IPS-18c (cell line): ENCODE measurements at regions not wholly inside any gene's neighbourhood (a gene's known extent, or its start where the extent isn't known, plus 50 kb on each side); places are given as distances from the start of the nearest gene placed in this dataset.
"Not testable (repeated sequence)": the region's sequence is repeated elsewhere in the genome, so short reads cannot be mapped to it uniquely, and the experiment has no call there.

Source experiments
- H3K4me3 ChIP-seq: 2 replicates; pipeline ENCODE4 v1.7.0; 2013; ENCODE audit warnings: low read depth, mild to moderate bottlenecking, low read length, moderate library complexity; ENCODE audit not compliant: insufficient read depth
- H3K9me3 ChIP-seq: one replicate; pipeline ENCODE4 v1.6.1; 2013; ENCODE audit warnings: mild to moderate bottlenecking, low read length, moderate library complexity; ENCODE audit not compliant: control insufficient read depth, insufficient read depth

DNA sequence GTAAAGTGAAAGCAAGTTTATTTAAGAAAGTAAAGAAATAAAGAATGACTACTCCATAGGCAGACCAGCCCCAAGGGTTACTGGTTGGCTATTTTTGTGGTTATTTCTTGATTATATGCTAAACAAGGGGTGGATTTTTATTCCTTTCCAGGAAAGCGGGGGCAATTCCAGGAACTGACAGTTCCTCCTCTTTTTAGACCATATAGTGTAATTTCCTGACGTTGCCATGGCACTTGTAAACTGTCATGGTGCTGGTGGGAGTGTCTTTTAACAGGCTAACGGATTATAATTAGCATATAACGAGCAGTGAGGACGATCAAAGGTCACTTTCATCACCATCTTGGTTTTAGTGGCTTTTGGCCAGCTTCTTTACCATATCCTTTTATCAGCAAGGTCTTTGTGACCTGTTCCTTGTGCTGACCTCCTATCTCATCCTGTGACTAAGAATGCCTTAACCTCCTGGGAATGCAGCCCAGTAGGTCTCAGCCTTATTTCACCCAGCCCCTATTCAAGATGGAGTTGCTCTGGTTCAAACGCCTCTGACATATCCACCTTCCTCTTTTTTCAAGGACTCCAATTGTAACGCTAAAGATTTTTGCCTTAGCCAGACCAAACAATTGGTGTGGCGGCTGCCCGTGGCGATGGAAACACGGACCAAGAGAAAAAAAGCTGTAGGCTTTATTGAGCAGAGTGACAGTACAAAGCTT lies 103.8 kb downstream of the FAM72B start:
- not testable (repeated sequence) for H3K9me3 ChIP-seq, H3K4me3 ChIP-seq

DNA sequence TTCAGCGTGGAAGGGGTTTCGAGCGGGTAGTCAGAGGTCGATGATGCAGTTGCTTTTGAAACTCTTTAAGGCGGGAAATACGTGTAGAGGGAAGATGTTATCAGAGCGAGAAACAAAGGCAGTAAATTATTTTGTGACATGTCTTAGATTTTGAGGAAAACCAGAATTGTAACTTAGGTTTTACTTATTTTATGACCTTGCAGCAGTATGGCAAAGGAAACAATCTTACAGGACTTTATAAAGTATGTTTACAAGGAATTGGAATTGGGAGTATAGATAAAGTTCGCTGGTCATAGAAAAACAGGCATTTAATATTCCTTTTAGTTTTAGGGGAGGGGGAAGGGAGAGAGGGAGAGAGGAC lies 103.3 kb downstream of the FAM72B start:
- H3K4me3 ChIP-seq, H3K9me3 ChIP-seq: not testable (repeated sequence)

DNA sequence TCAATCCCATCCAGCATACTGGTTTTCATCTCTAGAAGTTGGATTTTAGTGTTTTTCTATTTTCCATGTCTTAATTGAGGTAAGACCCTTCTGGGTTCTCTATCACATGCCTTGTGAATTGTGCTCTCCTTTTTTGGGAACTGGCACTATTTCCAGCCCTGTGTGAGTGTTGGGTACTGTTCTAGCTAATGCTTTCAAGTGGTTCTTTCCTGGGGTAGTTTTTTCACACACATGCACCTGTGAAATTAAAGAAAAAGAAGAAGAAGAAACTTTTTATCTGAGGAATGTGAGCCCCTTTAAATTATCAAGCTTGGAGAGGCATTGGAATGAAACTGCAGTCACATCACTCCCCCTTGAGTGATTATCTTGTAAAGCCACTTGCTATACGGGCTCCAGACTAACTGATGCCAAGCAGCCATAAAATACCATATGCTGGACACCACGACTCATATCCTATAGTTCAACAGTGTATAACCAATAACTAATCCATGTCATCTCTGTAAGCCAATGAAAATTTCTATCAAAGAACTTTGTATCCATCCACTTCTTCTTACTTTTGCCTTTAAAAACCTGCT lies 102.4 kb downstream of the FAM72B start:
- not testable (repeated sequence) for H3K4me3 ChIP-seq, H3K9me3 ChIP-seq

DNA sequence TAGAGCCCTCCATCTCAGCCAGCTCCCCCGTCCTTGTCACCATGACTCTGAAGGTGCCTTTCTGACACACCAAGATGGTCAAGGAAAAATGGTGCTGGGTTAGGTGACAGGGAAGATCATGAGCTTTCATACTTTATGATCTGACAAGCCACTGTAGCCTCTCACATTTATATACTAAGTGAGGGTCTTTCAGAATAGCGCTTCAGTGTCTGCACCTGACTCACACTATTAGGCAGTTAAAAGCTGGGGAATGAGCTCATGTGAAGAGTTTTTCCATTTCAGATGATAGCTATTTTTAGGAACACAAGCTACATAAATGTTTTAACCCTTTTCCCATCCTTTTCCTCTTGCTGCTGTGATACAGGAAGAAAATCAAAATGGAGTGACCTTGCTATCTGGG lies 101.1 kb downstream of the FAM72B start:
- H3K9me3 ChIP-seq, result not testable (repeated sequence)

DNA sequence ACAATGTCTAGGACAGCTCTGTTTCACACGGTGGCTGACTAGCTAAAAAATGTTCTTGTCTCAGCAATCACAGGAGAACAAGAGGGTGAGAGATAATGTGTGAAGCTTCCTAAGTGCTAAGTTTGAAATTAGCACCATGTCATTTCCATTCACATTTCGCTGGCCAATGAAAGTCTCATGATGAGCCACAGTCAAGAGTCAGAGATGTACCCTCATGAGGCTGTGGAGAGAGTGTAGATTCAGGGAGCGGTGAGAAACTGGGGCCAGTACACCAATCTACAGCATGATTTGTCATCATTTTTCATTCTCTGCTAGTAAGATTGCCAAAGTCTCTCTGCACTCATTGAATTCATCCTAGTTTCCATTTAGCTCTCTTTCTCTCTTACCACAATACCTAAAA lies 97.9 kb downstream of the FAM72B start:
- H3K9me3 ChIP-seq, H3K4me3 ChIP-seq: not testable (repeated sequence)

More for the DNA sequence above, 101.1 kb downstream of the FAM72B start:
- not testable (repeated sequence) for H3K4me3 ChIP-seq

DNA sequence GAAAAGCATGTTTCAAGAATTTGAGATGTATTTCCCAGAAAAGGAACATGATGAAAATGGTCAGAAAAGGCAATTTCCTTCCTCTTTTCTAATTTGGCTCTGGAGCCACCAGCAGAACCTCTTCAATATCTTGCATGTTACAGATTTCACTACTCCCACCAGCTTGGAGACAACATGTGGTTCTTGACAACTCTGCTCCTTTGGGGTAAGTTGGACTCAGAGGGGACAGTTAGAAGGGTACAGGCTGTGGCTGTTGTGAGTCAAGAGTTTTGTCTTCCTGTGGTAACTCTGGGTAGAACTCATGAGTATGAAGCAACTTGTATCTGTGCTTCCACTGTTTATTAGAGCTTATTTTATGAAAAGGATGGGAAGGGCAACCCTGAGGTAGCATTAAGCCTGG lies 96.9 kb downstream of the FAM72B start:
- not testable (repeated sequence) for H3K9me3 ChIP-seq, H3K4me3 ChIP-seq

DNA sequence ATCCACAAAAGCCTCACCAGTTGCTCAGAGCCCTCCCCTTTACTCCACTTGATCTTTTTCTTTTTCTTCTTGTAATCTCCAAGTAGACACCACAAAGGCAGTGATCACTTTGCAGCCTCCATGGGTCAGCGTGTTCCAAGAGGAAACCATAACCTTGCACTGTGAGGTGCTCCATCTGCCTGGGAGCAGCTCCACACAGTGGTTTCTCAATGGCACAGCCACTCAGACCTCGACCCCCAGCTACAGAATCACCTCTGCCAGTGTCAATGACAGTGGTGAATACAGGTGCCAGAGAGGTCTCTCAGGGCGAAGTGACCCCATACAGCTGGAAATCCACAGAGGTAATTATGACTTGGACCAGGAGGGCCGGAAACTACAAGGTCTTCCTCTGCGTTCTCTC lies 95.6 kb downstream of the FAM72B start:
- H3K4me3 ChIP-seq, H3K9me3 ChIP-seq: not testable (repeated sequence)

DNA sequence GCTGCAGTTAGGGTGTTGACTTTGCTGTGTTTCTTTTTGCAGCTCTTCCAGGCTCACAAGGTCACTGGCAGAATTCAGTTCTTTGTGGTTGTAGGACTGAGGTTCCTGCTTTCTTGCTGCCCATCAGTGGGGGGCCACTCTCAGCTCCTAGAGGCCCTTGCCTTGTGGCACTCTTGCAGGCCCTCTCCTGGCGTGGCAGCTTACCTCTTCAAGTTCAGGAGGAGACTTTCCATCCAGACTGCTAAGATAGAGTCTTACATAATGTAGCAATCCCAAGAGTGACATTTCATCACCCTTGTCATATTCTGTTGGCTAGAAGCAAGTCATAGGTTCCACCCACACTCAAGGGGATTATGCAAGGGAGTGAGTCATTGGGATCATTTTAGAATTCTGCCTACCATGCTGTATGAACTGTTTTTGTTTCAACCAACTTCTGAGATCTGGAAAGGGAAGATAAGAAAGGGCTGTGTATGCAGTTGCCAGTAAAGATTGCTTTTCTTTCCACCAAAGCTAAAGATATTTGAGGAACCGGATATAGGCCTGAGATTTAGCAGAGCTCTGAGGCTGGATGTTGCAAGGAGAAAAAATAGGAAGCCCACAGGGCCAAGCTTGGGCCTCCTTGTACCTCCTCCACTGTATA lies 91.7 kb downstream of the FAM72B start:
- H3K9me3 ChIP-seq, H3K4me3 ChIP-seq: not testable (repeated sequence)

DNA sequence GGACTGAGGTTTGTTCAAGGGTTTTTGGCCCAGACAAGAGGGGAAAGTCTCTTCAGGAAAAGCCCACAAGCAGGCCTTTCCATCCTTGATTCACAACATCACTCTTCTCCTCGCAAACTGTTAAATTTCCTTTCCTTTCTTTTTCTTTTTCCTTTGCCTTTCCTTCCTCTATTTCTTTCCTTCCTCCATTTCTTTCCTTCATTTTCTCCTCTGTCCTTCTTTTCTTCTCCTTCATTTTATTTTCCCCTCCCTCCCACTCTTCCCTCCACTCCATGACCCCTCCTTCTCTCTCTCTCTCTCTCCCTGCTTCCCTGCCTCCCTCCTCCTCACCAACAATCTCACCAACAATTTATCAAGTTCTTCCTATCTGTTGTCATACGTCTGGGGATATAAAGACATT lies 89.1 kb downstream of the FAM72B start:
- not testable (repeated sequence) for H3K9me3 ChIP-seq, H3K4me3 ChIP-seq

DNA sequence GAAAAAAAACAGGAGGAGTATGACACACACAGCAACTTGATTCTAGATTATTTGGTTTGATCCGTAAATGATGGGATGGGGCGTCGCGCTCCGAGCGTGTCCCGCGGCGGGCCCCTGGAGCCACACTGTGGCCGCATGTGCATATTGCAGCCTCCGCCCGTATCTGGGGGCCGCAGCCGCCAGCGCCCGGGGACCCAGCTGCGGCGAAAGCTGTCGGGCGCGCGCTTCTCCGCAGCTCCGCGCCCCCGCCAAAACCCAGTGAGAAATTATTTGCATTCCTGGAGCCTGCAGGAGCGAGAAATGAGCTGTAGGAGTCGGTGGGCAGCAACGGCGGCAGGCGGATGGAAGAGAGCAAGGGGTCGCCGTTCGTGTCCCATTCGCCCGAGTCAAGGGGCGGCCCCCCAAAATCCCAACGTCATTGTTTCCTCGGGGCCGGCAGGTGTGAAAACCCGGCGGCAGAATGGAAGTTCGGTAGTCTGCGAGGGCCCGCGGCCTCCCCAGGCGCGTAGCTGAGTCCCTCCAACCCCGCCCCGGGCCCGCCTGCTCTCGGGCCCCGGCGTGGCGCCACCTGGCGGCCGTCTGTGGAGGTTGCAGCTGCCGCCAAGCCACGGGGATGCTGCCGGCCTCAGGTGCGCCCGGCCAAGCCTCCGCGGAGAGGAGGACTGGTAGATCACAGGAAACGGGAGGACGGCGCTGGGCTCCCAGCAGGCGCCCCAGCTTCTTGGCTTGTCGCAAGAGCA lies 86.8 kb downstream of the FAM72B start:
- not testable (repeated sequence) for H3K4me3 ChIP-seq, H3K9me3 ChIP-seq

DNA sequence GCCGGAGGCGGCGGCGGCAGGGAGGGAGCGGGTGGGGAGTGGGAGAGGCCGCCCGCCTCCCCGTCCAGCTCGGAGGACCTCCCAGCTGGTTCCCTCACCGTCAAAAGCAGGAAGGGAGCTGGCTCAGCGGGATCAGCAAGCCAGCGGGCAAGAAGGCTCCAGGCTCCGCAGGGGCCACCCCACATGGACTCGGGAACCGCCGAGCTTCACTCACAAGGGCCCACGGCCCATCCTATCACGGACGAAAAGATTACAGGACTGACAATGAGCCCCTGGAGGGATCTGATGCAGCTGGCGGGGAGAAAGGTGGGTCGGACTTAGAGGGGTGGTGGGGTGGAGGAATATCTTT lies 86.3 kb downstream of the FAM72B start:
- not testable (repeated sequence) for H3K9me3 ChIP-seq, H3K4me3 ChIP-seq

DNA sequence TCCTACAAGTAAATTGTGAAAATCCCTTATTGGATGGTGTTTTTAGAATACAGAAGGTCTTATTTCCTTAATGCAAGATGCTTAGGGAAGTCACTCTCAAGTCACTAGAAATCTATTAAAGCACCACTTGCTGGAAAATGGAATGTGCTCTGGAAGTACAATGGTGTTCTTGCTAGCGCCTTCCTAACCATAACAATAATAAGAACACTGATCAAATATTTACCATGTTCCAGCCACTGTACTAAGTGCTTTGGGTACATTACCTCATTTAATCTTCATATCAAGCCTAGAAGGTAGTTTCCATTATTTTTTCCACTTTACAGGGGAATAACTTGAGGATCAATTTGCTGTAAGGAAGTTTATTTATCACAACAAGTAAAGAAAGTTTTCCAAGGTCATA lies 75.1 kb downstream of the FAM72B start:
- H3K9me3 ChIP-seq, H3K4me3 ChIP-seq: not testable (repeated sequence)

DNA sequence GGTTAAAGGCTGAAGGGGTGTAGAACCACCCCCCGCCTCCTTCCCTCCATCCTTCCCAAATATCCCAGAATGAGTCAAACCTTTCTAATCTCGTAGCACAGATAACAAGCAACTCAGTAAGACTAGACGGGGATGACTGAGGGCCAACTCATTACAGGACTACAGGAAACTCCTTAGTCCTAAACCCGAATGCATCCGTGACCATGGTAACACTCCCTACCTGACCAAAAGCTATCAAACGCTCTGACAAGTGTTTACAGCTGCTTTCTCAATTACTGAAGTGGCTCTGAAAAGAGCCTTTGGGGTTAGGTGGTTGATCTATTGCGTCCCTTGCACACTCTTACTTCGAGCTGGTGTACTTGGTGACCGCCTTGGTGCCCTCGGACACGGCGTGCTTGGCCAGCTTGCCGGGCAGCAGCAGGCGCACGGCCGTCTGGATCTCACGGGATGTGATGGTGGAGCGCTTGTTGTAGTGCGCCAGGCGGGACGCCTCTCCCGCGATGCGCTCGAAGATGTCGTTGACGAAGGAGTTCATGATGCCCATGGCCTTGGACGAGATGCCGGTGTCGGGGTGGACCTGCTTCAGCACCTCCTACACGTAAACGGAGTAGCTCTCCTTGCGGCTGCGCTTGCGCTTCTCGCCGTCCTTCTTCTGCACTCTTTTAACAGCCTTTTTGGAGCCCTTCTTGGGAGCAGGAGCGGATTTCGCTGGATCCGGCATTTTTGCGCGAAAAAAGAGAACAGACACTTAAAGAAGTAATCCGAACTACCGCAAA lies 67.4 kb downstream of the FAM72B start:
- H3K4me3 ChIP-seq, H3K9me3 ChIP-seq: not testable (repeated sequence)

DNA sequence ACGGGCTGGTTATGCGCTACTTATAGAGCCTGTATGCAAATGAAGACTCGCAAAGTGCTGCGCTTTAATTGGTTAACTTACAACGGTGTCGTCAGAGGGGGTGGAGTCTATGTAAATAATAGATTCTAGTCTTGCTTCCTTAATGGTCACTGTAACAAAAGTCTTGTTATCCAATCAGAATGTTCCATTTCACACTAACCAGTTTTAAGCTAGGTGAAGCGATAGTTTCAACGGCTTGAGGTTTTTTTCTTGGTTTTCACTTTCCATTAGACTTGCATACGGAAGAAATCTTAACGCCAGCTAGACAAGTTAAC lies 66.9 kb downstream of the FAM72B start:
- not testable (repeated sequence) for H3K9me3 ChIP-seq, H3K4me3 ChIP-seq

DNA sequence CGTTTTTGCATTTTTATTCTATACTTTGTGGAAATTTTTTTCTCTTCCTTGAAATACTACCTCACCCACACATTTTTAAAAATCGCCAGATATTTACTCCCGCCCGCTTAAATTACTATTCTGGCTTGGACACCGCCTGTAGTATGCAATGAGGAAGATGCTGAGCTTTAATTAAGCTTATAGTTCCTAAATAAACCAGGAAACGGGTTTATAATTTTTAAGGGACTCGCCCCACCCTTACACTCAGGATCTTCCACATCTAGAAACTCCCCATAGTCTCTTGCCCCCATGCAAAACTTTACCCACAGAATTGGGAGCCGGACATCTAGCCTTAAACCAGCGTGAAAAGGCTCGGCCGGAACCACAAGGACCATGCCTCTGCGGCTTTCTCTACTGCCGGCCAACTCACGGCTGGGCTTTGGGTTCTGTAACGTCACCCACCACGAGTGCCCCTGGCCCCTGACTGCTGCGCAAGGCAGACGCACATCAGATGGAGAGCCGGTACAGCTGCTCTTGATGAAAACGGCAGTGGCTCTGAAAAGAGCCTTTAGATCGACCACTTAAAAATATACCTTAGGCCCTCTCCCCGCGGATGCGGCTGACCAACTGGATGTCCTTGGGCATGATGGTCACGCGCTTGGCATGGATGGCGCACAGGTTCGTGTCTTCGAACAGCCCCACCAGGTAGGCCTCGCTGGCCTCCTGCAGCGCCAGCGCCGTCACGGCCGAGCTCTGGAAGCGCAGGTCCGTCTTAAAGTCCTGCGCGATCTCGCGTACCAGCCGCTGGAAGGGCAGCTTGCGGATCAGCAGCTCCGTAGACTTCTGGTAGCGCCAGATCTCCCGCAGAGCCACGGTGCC lies 66.3 kb downstream of the FAM72B start:
- not testable (repeated sequence) for H3K4me3 ChIP-seq

More for the DNA sequence above, 66.3 kb downstream of the FAM72B start:
- not testable (repeated sequence) for H3K9me3 ChIP-seq
